H1 (cell line): ENCODE measurements at regions not wholly inside any gene's neighbourhood (a gene's known extent, or its start where the extent isn't known, plus 50 kb on each side); places are given as distances from the start of the nearest gene placed in this dataset.
A peak's percentile ranks its signal among the peaks of the same experiment; 100 is the strongest.

ENCODE experiments used
- CTCF ChIA-PET: fragments of 300-600 bp; sonication (Branson Sonifier 250); formaldehyde crosslinking; loops from one replicate; lab custom pipeline; 2021; ENCODE audit not compliant: partially characterized antibody; lab: Charles Lee
- POLR2A ChIA-PET: fragments of 300-600 bp; sonication (Branson Sonifier 250); formaldehyde crosslinking; loops from one replicate; lab custom pipeline; 2021; ENCODE audit warnings: inconsistent platforms; ENCODE audit not compliant: partially characterized antibody; lab: Charles Lee
- DNase-seq, 2 experiments: peaks; one replicate each; pipeline versions ENCODE4 v3.0.0 to v3.0.0-alpha.2; 2010 to 2022; ENCODE audit warnings: low spot score in 2 of 2, low read depth in 1 of 2, mixed read lengths in 1 of 2
- FAIRE-seq: peaks from 2 replicates; lab custom pipeline; 2011; peaks lifted over from hg19 to GRCh38; lab: Jason Lieb, UNC
- H2AFZ ChIP-seq: 2 replicates; pipeline ENCODE4 v1.8.1; 2012; ENCODE audit warnings: low read length, inconsistent platforms
- H2AK5ac ChIP-seq: 2 replicates; pipeline ENCODE4 v1.6.1; 2013; ENCODE audit warnings: low read depth, low read length
- H2BK120ac ChIP-seq: replicated peaks from 2 replicates; pipeline ENCODE3; 2013; ENCODE audit warnings: low read depth, low read length, inconsistent platforms
- H2BK12ac ChIP-seq: 2 replicates; pipeline ENCODE4 v1.6.1; 2013; ENCODE audit warnings: low read depth, low read length
- H2BK15ac ChIP-seq: 2 replicates; pipeline ENCODE4 v1.6.1; 2013; ENCODE audit warnings: low read length
- H2BK20ac ChIP-seq: 2 replicates; pipeline ENCODE4 v1.6.1; 2013; ENCODE audit warnings: low read length
- H2BK5ac ChIP-seq: 2 replicates; pipeline ENCODE4 v1.6.1; 2013; ENCODE audit warnings: low read depth, low read length
- H3K14ac ChIP-seq: 2 replicates; pipeline ENCODE4 v1.6.1; 2013; ENCODE audit warnings: inconsistent platforms; ENCODE audit not compliant: insufficient read length
- H3K18ac ChIP-seq: 2 replicates; pipeline ENCODE4 v1.6.1; 2013; ENCODE audit warnings: low read length; ENCODE audit errors: extremely low read depth
- H3K23ac ChIP-seq: 2 replicates; pipeline ENCODE4 v1.6.1; 2013; ENCODE audit warnings: inconsistent platforms; ENCODE audit not compliant: insufficient read length
- H3K23me2 ChIP-seq: 2 replicates; pipeline ENCODE4 v1.6.1; 2013; ENCODE audit warnings: low read depth, low read length
- H3K27ac ChIP-seq: 2 replicates; pipeline ENCODE4 v1.6.1; 2011; ENCODE audit warnings: low read depth, low read length, inconsistent platforms
- H3K27me3 ChIP-seq, 4 experiments: replicated peaks in 1 of 4; 1 replicate in 1 of 4; 2 replicates in 3 of 4; pipeline versions ENCODE4 v1.6.1 to v1.8.1; 2011 to 2013; ENCODE audit warnings: low read length in 3 of 4, mild to moderate bottlenecking in 3 of 4, inconsistent platforms in 2 of 4, mixed read lengths in 2 of 4, moderate library complexity in 1 of 4; ENCODE audit not compliant: control insufficient read depth in 3 of 4, insufficient read depth in 3 of 4; ENCODE audit errors: extremely low read depth in 1 of 4
- H3K36me3 ChIP-seq, 4 experiments: 2 replicates each; pipeline versions ENCODE4 v1.6.1 to v1.8.1; 2011 to 2013; ENCODE audit warnings: mild to moderate bottlenecking in 4 of 4, low read length in 3 of 4, moderate library complexity in 2 of 4, control low read depth in 1 of 4, inconsistent platforms in 1 of 4; ENCODE audit not compliant: insufficient read depth in 4 of 4, control insufficient read depth in 2 of 4
- H3K4ac ChIP-seq: replicated peaks from 2 replicates; pipeline ENCODE3; 2013; ENCODE audit warnings: low read length, low read depth, mixed read lengths, inconsistent platforms; ENCODE audit not compliant: insufficient read length
- H3K4me1 ChIP-seq, 4 experiments: replicated peaks in 1 of 4; 1 replicate in 1 of 4; 2 replicates in 3 of 4; pipeline versions ENCODE4 v1.6.1 to v1.8.1; 2011 to 2013; ENCODE audit warnings: low read length in 3 of 4, inconsistent platforms in 2 of 4, mixed read lengths in 1 of 4; ENCODE audit not compliant: insufficient read depth in 4 of 4, control insufficient read depth in 3 of 4
- H3K4me2 ChIP-seq, 2 experiments: 2 replicates each; pipeline versions ENCODE4 v1.6.1 to v1.8.1; 2011 to 2013; ENCODE audit warnings: low read depth in 2 of 2, low read length in 2 of 2, control low read depth in 1 of 2, inconsistent platforms in 1 of 2, mild to moderate bottlenecking in 1 of 2; ENCODE audit not compliant: insufficient read depth in 1 of 2
- H3K4me3 ChIP-seq, 4 experiments: fragments of 200-600, 300-600 bp in 1 of 4; sonication (generic), shearing (Covaris generic), sonication (Bioruptor Twin) in 1 of 4; 2 replicates each; pipeline versions ENCODE4 v1.5.1 to v1.8.1; 2011 to 2016; ENCODE audit warnings: low read length in 4 of 4, low read depth in 3 of 4, control low read depth in 2 of 4, inconsistent platforms in 2 of 4, mild to moderate bottlenecking in 2 of 4, mixed read lengths in 1 of 4, moderate library complexity in 1 of 4; ENCODE audit not compliant: insufficient read depth in 2 of 4; ENCODE audit errors: extremely low read depth in 1 of 4
- H3K56ac ChIP-seq: replicated peaks from 2 replicates; pipeline ENCODE3; 2013; ENCODE audit warnings: low read depth, mild to moderate bottlenecking, mixed read lengths, low read length, inconsistent platforms; ENCODE audit not compliant: insufficient read length
- H3K79me1 ChIP-seq: 2 replicates; pipeline ENCODE4 v1.6.1; 2013; ENCODE audit warnings: low read depth, low read length, control low read depth
- H3K79me2 ChIP-seq, 2 experiments: 2 replicates each; pipeline versions ENCODE4 v1.6.1 to v1.8.1; 2012 to 2013; ENCODE audit warnings: low read length in 2 of 2, mild to moderate bottlenecking in 2 of 2, inconsistent platforms in 1 of 2; ENCODE audit not compliant: insufficient read depth in 2 of 2, control insufficient read depth in 1 of 2
- H3K9ac ChIP-seq, 4 experiments: replicated peaks in 1 of 4; 1 replicate in 1 of 4; 2 replicates in 3 of 4; pipeline versions ENCODE4 v1.6.1 to v1.8.1; 2011 to 2013; ENCODE audit warnings: low read depth in 3 of 4, low read length in 3 of 4, control low read depth in 2 of 4, mild to moderate bottlenecking in 2 of 4, moderate library complexity in 2 of 4, inconsistent platforms in 1 of 4; ENCODE audit errors: extremely low read depth in 1 of 4
- H3K9me3 ChIP-seq, 2 experiments: 2 replicates each; pipeline versions ENCODE4 v1.6.1 to v1.8.1; 2012 to 2013; ENCODE audit warnings: mild to moderate bottlenecking in 2 of 2, moderate library complexity in 2 of 2, control low read depth in 1 of 2, inconsistent platforms in 1 of 2, low read depth in 1 of 2, low read length in 1 of 2, mixed read lengths in 1 of 2; ENCODE audit not compliant: insufficient read depth in 2 of 2
- H4K20me1 ChIP-seq, 2 experiments: replicated peaks in 1 of 2; 2 replicates each; pipeline versions ENCODE3 to v1.8.1; 2011 to 2013; ENCODE audit warnings: inconsistent platforms in 2 of 2, low read length in 2 of 2, mild to moderate bottlenecking in 1 of 2; ENCODE audit not compliant: insufficient read depth in 2 of 2, control insufficient read depth in 1 of 2
- H4K5ac ChIP-seq: 2 replicates; pipeline ENCODE4 v1.6.1; 2013; ENCODE audit warnings: low read length, low read depth, mixed read lengths, inconsistent platforms; ENCODE audit not compliant: insufficient read length
- H4K8ac ChIP-seq: 2 replicates; pipeline ENCODE4 v1.8.0; 2013; ENCODE audit warnings: mild to moderate bottlenecking, moderate library complexity, low read length, inconsistent platforms; ENCODE audit not compliant: insufficient read depth; ENCODE audit errors: extremely low read depth
- H4K91ac ChIP-seq: replicated peaks from 2 replicates; pipeline ENCODE3; 2013; ENCODE audit warnings: low read length, mixed read lengths, inconsistent platforms; ENCODE audit not compliant: insufficient read length
- TAF7 ChIP-seq: optimal IDR thresholded peaks from 2 replicates; pipeline ENCODE3; 2011; ENCODE audit warnings: low read depth, mild to moderate bottlenecking, inconsistent platforms, low read length, moderate library complexity, borderline replicate concordance
- TCF12 ChIP-seq: IDR thresholded peaks from 2 replicates; pipeline ENCODE4 v1.6.1; 2011; ENCODE audit warnings: low read depth, mild to moderate bottlenecking, low read length
- WGBS, 2 experiments: shearing (Covaris generic) in 1 of 2; methylation state at CpG; one replicate each; pipeline versions ENCODE4 v1.1.6 to v1.1.7; 2013 to 2015; ENCODE audit warnings: low lambda C conversion rate in 2 of 2, mixed read lengths in 2 of 2, inconsistent platforms in 1 of 2, low coverage in 1 of 2, missing lambda C conversion rate in 1 of 2; ENCODE audit not compliant: insufficient replicate concordance in 2 of 2, insufficient coverage in 1 of 2, insufficient read length in 1 of 2; ENCODE audit errors: extremely low coverage in 1 of 2, missing lambda C conversion rate in 1 of 2; 5-methylcytosine and 5-hydroxymethylcytosine counted together

DNA sequence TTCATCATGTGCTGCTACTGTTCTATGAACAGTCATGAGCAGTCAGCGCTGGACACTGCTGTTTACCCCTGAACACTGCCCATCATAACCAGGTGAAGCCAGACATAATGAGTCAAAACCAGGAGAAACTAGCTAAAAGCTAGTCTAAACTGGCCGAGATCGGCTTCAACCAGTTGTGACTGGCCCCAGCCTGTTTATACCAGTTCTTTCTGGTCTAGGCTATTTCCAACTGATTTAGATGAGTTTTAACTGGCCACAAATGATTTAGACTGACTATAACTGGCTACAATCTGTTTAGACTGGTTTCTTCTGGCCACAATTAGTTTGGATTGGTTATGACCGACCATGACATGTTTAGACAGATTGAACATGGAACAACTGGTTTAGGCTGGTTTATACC, 348.3 kb upstream of the CAMK1G start:
- Histone ChIP-seq H3K27me3 (no peaks in the 10 kb centered on the region), H4K91ac (no peak overlapping the region), H3K56ac (no peak overlapping the region), H3K9ac (no peak overlapping the region), H4K8ac (no peak overlapping the region), H3K23me2 (no peaks in the 10 kb centered on the region; the same call in 1 of the 2 replicates), H3K4me1 (no peaks in the 10 kb centered on the region), H3K9me3 (peaks cover 0 to 7% of the 10 kb centered on the region in 2 experiments; a peak in 2 of 4 replicates), H3K18ac (no peak overlapping the region), H3K4me3 (no peak overlapping the region), H3K36me3 (no peaks in the 10 kb centered on the region; a peak in 1 of 8 replicates), H2BK120ac (no peak overlapping the region), H3K79me2 (no peaks in the 10 kb centered on the region), H2BK15ac (no peak overlapping the region), H3K23ac (no peak overlapping the region), H4K20me1 (no peaks in the 10 kb centered on the region), H2AK5ac (no peak overlapping the region), H3K79me1 (no peaks in the 10 kb centered on the region), H3K4me2 (no peak overlapping the region), H2AFZ (peak overlapping the region; percentile 52; the same call in 1 of the 2 replicates), H2BK20ac (no peak overlapping the region), H2BK5ac (no peak overlapping the region), H2BK12ac (no peak overlapping the region), H3K4ac (no peak overlapping the region), H3K14ac (no peak overlapping the region), H4K5ac (no peak overlapping the region), H3K27ac (no peak overlapping the region)
- ChIA-PET POLR2A (no interaction called here), CTCF (interaction anchor here (1.0 to 6.6 kb wide), 4 partner anchors 8 to 100 kb away, joined by 5 to 37 read pairs (median 6); no protein-coding TSS in a partner anchor)
- no peak for FAIRE-seq
- 95% methylated on average over 4 of the region's 4 CpGs; no CpG with 5 or more reads in 1 of the 2 experiments for WGBS, 2 experiments
- TF ChIP-seq TAF7 = peak; percentile 42
- TF ChIP-seq TCF12 = no peak
- no peak for DNase-seq
